ENCODE measurements at regions not wholly inside any gene's neighbourhood (a gene's known extent, or its start where the extent isn't known, plus 50 kb on each side); places are given as distances from the start of the nearest gene placed in this dataset.

GRCh38 chr10:34001831-34002230, 667.4 kb upstream of the NRP1 start:
- TF ChIP-seq CEBPB (IDR thresholded peaks at IDR 0.05; ENCODE audit: low read depth, low read length) = no peak
- TF ChIP-seq POLR2AphosphoS5 (IDR thresholded peaks at IDR 0.05; ENCODE audit: low read depth, low read length) = no peak
- no peak for TF ChIP-seq SIN3A (conservative IDR thresholded peaks at IDR 0.05 in 1 of 2, IDR thresholded peaks at IDR 0.05 in 1 of 2; ENCODE audit: low read depth in 1 of 2, low read length in 2 of 2)
- TF ChIP-seq TAF7 (optimal IDR thresholded peaks at IDR 0.05; ENCODE audit: borderline replicate concordance, low read depth, low read length) = no peak
- no peak for TF ChIP-seq TEAD4 (IDR thresholded peaks at IDR 0.05; ENCODE audit: low read depth, low read length)
- TF ChIP-seq ATF2 (IDR thresholded peaks at IDR 0.05; ENCODE audit: low read length) = no peak
- no peak for TF ChIP-seq CTCF (IDR thresholded peaks at IDR 0.05; ENCODE audit: control extremely low read depth in 1 of 3, insufficient read depth in 1 of 3, low read depth in 1 of 3, low read length in 3 of 3)

Data from H1 (cell line).